IMR-90 (cell line): ENCODE measurements at regions not wholly inside any gene's neighbourhood (a gene's known extent, or its start where the extent isn't known, plus 50 kb on each side); places are given as distances from the start of the nearest gene placed in this dataset.

ENCODE experiments used
- ATAC-seq: fragments of 200-7000 bp; cut with Tn5 transposase; 2 replicates; pipeline ENCODE4 v1.9.1; 2020; ENCODE audit warnings: low read depth, mild to moderate bottlenecking, moderate library complexity
- BruUV-seq: library from RNA; stranded (reverse); fragments of 400-500 nt; replicated peaks from 2 replicates; lab custom pipeline; 2021; lab: Mats Ljungman, UMichigan
- CTCF ChIA-PET: fragments of 300-600 bp; formaldehyde crosslinking; extraction: SDS; loops from one replicate; lab custom pipeline; 2021; ENCODE audit warnings: antibody characterized with exemption; lab: Yijun Ruan, JAX
- POLR2A ChIA-PET: fragments of 300-600 bp; sonication (Branson Sonifier 250); formaldehyde crosslinking; loops from one replicate; lab custom pipeline; 2022; ENCODE audit warnings: antibody characterized with exemption; ENCODE audit not compliant: unreplicated experiment; lab: Charles Lee
- DNase-seq: peaks from one replicate; pipeline ENCODE4 v3.0.0; 2013
- H2AFZ ChIP-seq: replicated peaks from 2 replicates; pipeline ENCODE3; 2013; ENCODE audit warnings: low read length, mild to moderate bottlenecking; ENCODE audit not compliant: poor library complexity
- H2AK5ac ChIP-seq: 2 replicates; pipeline ENCODE4 v1.6.1; 2013; ENCODE audit warnings: low read depth, low read length, inconsistent platforms
- H2AK9ac ChIP-seq: replicated peaks from 2 replicates; pipeline ENCODE3; 2013; ENCODE audit warnings: mild to moderate bottlenecking, low read depth, low read length, moderate library complexity; ENCODE audit not compliant: poor library complexity
- H2BK120ac ChIP-seq: 2 replicates; pipeline ENCODE4 v1.6.1; 2013; ENCODE audit warnings: low read depth, low read length, inconsistent platforms
- H2BK15ac ChIP-seq: 3 replicates; pipeline ENCODE4 v1.6.1; 2013; ENCODE audit warnings: low read depth, low read length, inconsistent platforms
- H2BK20ac ChIP-seq: 2 replicates; pipeline ENCODE4 v1.6.1; 2013; ENCODE audit warnings: low read depth, mild to moderate bottlenecking, inconsistent platforms, low read length, moderate library complexity
- H2BK5ac ChIP-seq: 2 replicates; pipeline ENCODE4 v1.6.1; 2013; ENCODE audit warnings: mild to moderate bottlenecking, low read depth, low read length, inconsistent platforms; ENCODE audit not compliant: poor library complexity, severe bottlenecking
- H3K14ac ChIP-seq: replicated peaks from 2 replicates; pipeline ENCODE4 v1.6.1; 2013; ENCODE audit warnings: low read depth, low read length, inconsistent platforms
- H3K18ac ChIP-seq: 2 replicates; pipeline ENCODE4 v1.6.1; 2013; ENCODE audit warnings: low read depth, low read length, control low read depth
- H3K23ac ChIP-seq: 2 replicates; pipeline ENCODE4 v1.6.1; 2013; ENCODE audit warnings: low read depth, low read length, inconsistent platforms
- H3K27ac ChIP-seq: 2 replicates; pipeline ENCODE4 v1.5.1; 2013; ENCODE audit warnings: mild to moderate bottlenecking, control low read depth, low read length; ENCODE audit not compliant: insufficient read depth
- H3K27me3 ChIP-seq: 2 replicates; pipeline ENCODE4 v1.6.1; 2013; ENCODE audit warnings: low read length; ENCODE audit not compliant: control insufficient read depth, insufficient read depth
- H3K36me3 ChIP-seq: 2 replicates; pipeline ENCODE4 v1.6.1; 2013; ENCODE audit warnings: low read length, mixed read lengths; ENCODE audit not compliant: control insufficient read depth, insufficient read depth
- H3K4ac ChIP-seq: 2 replicates; pipeline ENCODE4 v1.6.1; 2013; ENCODE audit warnings: low read depth, low read length, inconsistent platforms
- H3K4me1 ChIP-seq: 2 replicates; pipeline ENCODE4 v1.6.1; 2013; ENCODE audit warnings: low read length, mixed read lengths; ENCODE audit not compliant: control insufficient read depth, insufficient read depth
- H3K4me2 ChIP-seq: 2 replicates; pipeline ENCODE4 v1.6.1; 2013; ENCODE audit warnings: low read depth, mild to moderate bottlenecking, control low read depth, low read length, moderate library complexity
- H3K4me3 ChIP-seq: 2 replicates; pipeline ENCODE4 v1.5.1; 2013; ENCODE audit warnings: low read depth, mild to moderate bottlenecking, control low read depth, low read length, moderate library complexity; ENCODE audit not compliant: insufficient read depth
- H3K56ac ChIP-seq: 2 replicates; pipeline ENCODE4 v1.6.1; 2013; ENCODE audit warnings: low read length, inconsistent platforms; ENCODE audit not compliant: insufficient read depth; ENCODE audit errors: extremely low read depth
- H3K79me1 ChIP-seq, 2 experiments: 2 replicates each; pipeline ENCODE4 v1.6.1; 2013; ENCODE audit warnings: low read length in 2 of 2, inconsistent platforms in 1 of 2, low read depth in 1 of 2
- H3K9ac ChIP-seq: 2 replicates; pipeline ENCODE4 v1.6.1; 2013; ENCODE audit warnings: low read depth, low read length, control low read depth
- H3K9me1 ChIP-seq: 2 replicates; pipeline ENCODE4 v1.6.1; 2013; ENCODE audit warnings: low read length, inconsistent platforms; ENCODE audit not compliant: insufficient read depth
- H3K9me3 ChIP-seq: 2 replicates; pipeline ENCODE4 v1.6.1; 2013; ENCODE audit warnings: low read length; ENCODE audit not compliant: control insufficient read depth, insufficient read depth
- H4K20me1 ChIP-seq: 2 replicates; pipeline ENCODE4 v1.6.1; 2013; ENCODE audit warnings: low read length, inconsistent platforms; ENCODE audit not compliant: insufficient read depth
- H4K5ac ChIP-seq: 2 replicates; pipeline ENCODE4 v1.6.1; 2013; ENCODE audit warnings: mild to moderate bottlenecking, low read depth, low read length, control low read depth
- H4K8ac ChIP-seq, 2 experiments: 2 replicates each; pipeline ENCODE4 v1.6.1; 2013; ENCODE audit warnings: low read depth in 2 of 2, low read length in 2 of 2, control low read depth in 1 of 2, inconsistent platforms in 1 of 2
- H4K91ac ChIP-seq: 2 replicates; pipeline ENCODE4 v1.6.1; 2013; ENCODE audit warnings: low read depth, low read length, inconsistent platforms; ENCODE audit not compliant: insufficient read depth
- CEBPB ChIP-seq: IDR thresholded peaks from 2 replicates; pipeline ENCODE4 v1.6.1; 2012; ENCODE audit warnings: low read depth, low read length, improper control_type of control experiment
- CHD1 ChIP-seq: IDR thresholded peaks from 2 replicates; pipeline ENCODE4 v1.6.1; 2012; ENCODE audit warnings: low read depth, low read length, improper control_type of control experiment
- ELK1 ChIP-seq: fragments of 150-350 bp; IDR thresholded peaks from 2 replicates; pipeline ENCODE4 v1.6.1; 2016; ENCODE audit warnings: low read depth, mild to moderate bottlenecking, low read length, moderate library complexity, borderline replicate concordance
- FOS ChIP-seq: fragments of 150-350 bp; IDR thresholded peaks from 2 replicates; pipeline ENCODE4 v1.6.1; 2016; ENCODE audit warnings: low read depth, low read length
- MAFK ChIP-seq: IDR thresholded peaks from 2 replicates; pipeline ENCODE4 v1.6.1; 2012; ENCODE audit warnings: low read depth, low read length, improper control_type of control experiment
- MAZ ChIP-seq: IDR thresholded peaks from 2 replicates; pipeline ENCODE4 v1.6.1; 2012; ENCODE audit warnings: low read depth, mild to moderate bottlenecking, low read length, improper control_type of control experiment, moderate library complexity, borderline replicate concordance
- MXI1 ChIP-seq: IDR thresholded peaks from 2 replicates; pipeline ENCODE4 v1.6.1; 2012; ENCODE audit warnings: low read depth, mild to moderate bottlenecking, low read length, moderate library complexity, borderline replicate concordance
- NFE2L2 ChIP-seq: fragments of 150-350 bp; IDR thresholded peaks from 2 replicates; pipeline ENCODE4 v1.6.1; 2016; ENCODE audit warnings: low read depth, mild to moderate bottlenecking, low read length
- RAD21 ChIP-seq: IDR thresholded peaks from 2 replicates; pipeline ENCODE4 v1.6.1; 2012; ENCODE audit warnings: low read length, improper control_type of control experiment
- RCOR1 ChIP-seq: IDR thresholded peaks from 2 replicates; pipeline ENCODE4 v1.6.1; 2012; ENCODE audit warnings: mild to moderate bottlenecking, low read length, improper control_type of control experiment; ENCODE audit not compliant: insufficient replicate concordance
- RFX5 ChIP-seq: IDR thresholded peaks from 2 replicates; pipeline ENCODE4 v1.8.0; 2012; ENCODE audit warnings: low read depth, mild to moderate bottlenecking, low read length, moderate library complexity
- SMC3 ChIP-seq: fragments of 150-350 bp; IDR thresholded peaks from 2 replicates; pipeline ENCODE4 v1.6.1; 2016; ENCODE audit warnings: low read depth, mild to moderate bottlenecking, antibody characterized with exemption, low read length, moderate library complexity
- USF2 ChIP-seq: fragments of 150-350 bp; IDR thresholded peaks from 2 replicates; pipeline ENCODE4 v1.6.1; 2017; ENCODE audit warnings: mild to moderate bottlenecking, antibody characterized with exemption, low read length, low read depth
- WGBS, 2 experiments: methylation state at CpG; one replicate each; pipeline versions ENCODE4 v1.1.5 to v1.1.7; 2013; ENCODE audit warnings: missing lambda C conversion rate in 2 of 2; ENCODE audit not compliant: insufficient read length in 1 of 2; ENCODE audit errors: extremely low coverage in 2 of 2; 5-methylcytosine and 5-hydroxymethylcytosine counted together
- dilution Hi-C: fragments of 300-500 bp; cut with HindIII; formaldehyde crosslinking; loops from one replicate; pipeline ENCODE4 v1.14.3; 2018; ENCODE audit warnings: low sequenced_read_pairs; ENCODE audit not compliant: unreplicated experiment
- in situ Hi-C: fragments of 300-500 bp; cut with MboI; formaldehyde crosslinking; loops from 3 replicates; pipeline ENCODE4 v1.14.3; 2019; ENCODE audit warnings: low sequenced_read_pairs, inconsistent platforms, mixed read lengths
- intact Hi-C: fragments of 100-400 bp; cut with micrococcal nuclease; formaldehyde crosslinking; loops from 2 replicates; pipeline ENCODE4 v1.10.0; 2022

DNA sequence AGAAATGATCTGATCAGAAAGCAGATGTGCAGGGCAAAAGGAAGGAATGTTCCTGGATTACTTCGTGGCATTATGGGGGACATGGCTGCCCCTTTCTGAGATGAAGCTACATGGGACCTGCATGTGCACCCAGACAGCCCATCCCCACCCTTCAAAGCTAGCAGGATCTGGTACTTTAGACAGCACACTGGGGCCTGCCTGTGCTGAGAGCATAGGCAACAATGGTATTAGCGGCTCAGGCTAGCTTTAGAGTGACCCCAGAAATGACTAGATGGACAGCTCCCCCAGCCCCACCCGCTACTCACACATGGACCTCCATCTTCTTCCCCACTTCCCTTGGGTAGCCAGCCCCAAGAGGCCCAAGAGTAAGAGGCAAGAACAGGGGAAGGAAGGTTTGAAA is 61.5 kb upstream of the NFE2L2 start:
- in situ Hi-C loops (loop anchor here (5.0 kb wide), 1 partner anchor 159 kb away; no protein-coding TSS in a partner anchor), intact Hi-C loops (no loop called here), dilution Hi-C loops (no loop called here)
- no peak overlapping the region for H4K91ac ChIP-seq
- H2AFZ ChIP-seq, result no peak overlapping the region
- peak overlapping the region; percentile 53 for H3K4ac ChIP-seq
- H3K9me3 ChIP-seq, result no peaks in the 10 kb centered on the region
- no peak overlapping the region for H3K4me3 ChIP-seq
- H3K56ac ChIP-seq, result no peak overlapping the region
- peak overlapping the region; percentile 32; the same call in 1 of the 2 replicates for H3K9ac ChIP-seq
- H3K27ac ChIP-seq, result peak overlapping the region; percentile 48; the same call in 1 of the 2 replicates
- peaks cover 16% of the 10 kb centered on the region for H3K9me1 ChIP-seq
- H3K27me3 ChIP-seq, result no peaks in the 10 kb centered on the region
- peak overlapping the region; percentile 55 for H3K18ac ChIP-seq
- DNase-seq, result no peak
- ATAC-seq, result peak; percentile 18
- peak overlapping the region; percentile 32; the same call in 1 of the 2 replicates for H2BK20ac ChIP-seq
- BruUV-seq, result no TSS peak
- peaks cover 14% of the 10 kb centered on the region for H3K4me1 ChIP-seq
- ChIA-PET CTCF (interaction anchor here (1.4 kb wide), 1 partner anchor 162 kb away, joined by 8 read pairs; no protein-coding TSS in a partner anchor), POLR2A (interaction anchor here (0.6 kb wide), 1 partner anchor 100 kb away, joined by 5 read pairs; no protein-coding TSS in a partner anchor)
- WGBS, 2 experiments, result no CpG with 5 or more reads among the region's 3 CpGs
- H4K5ac ChIP-seq, result peak overlapping the region; percentile 74
- H3K79me1 ChIP-seq, result peaks cover 0 to 3% of the 10 kb centered on the region in 2 experiments; a peak in 1 of 4 replicates
- H4K8ac ChIP-seq, result peak overlapping the region in 1 of 2 experiments; percentile 31; a peak in 2 of 4 replicates
- TF ChIP-seq FOS (no peak), SMC3 (no peak), RCOR1 (no peak), CEBPB (no peak), ELK1 (no peak), RFX5 (no peak), NFE2L2 (no peak), MAZ (no peak), CHD1 (no peak), USF2 (no peak), MAFK (no peak), RAD21 (no peak), MXI1 (no peak)
- H3K4me2 ChIP-seq, result peak overlapping the region; percentile 7; the same call in 1 of the 2 replicates
- H2AK9ac ChIP-seq, result no peak overlapping the region
- peak overlapping the region; percentile 16; the same call in 1 of the 2 replicates for H3K14ac ChIP-seq
- peak overlapping the region; percentile 12 for H2BK5ac ChIP-seq
- no peaks in the 10 kb centered on the region for H3K36me3 ChIP-seq
- H2BK15ac ChIP-seq, result no peak overlapping the region
- peak overlapping the region; percentile 24; the same call in 1 of the 2 replicates for H2AK5ac ChIP-seq
- no peaks in the 10 kb centered on the region for H4K20me1 ChIP-seq
- H2BK120ac ChIP-seq, result peak overlapping the region; percentile 79
- H3K23ac ChIP-seq, result no peak overlapping the region
